HG03097 (cell line): ENCODE measurements at regions not wholly inside any gene's neighbourhood (a gene's known extent, or its start where the extent isn't known, plus 50 kb on each side); places are given as distances from the start of the nearest gene placed in this dataset.

Experiments
- ATAC-seq: cut with Tn5 transposase; IDR thresholded peaks from one replicate; pipeline ENCODE4 v1.9.1; 2021; ENCODE audit not compliant: unreplicated experiment, low FRiP score

- ATAC-seq, result no peak
Observed at GRCh38 chr19:28862238-28862637, 350.7 kb downstream of the UQCRFS1 start.

GRCh38 chr19:28859811-28860210 lies 353.1 kb downstream of the UQCRFS1 start:
- no peak for ATAC-seq

DNA sequence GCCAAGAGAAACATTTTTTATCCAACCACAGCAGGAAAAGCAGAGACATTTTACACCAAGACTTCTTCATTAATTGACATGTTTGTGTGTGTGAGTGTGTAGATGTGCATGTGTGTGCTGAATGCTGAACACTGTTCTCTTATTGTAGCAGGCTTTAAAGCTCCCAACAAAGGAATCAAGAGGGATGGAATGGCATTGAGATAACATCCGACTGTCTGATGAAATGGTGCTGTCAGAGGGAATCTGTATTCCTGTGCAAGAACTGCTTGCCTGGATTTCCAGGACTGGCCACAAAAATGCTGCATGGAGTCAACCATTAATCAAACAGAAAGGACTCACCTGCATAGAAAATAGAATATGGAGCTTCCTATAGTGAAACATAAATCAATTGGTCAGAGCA lies 354.0 kb downstream of the UQCRFS1 start:
- no peak for ATAC-seq

GRCh38 chr19:28857967-28858366 lies 355.0 kb downstream of the UQCRFS1 start:
- no peak for ATAC-seq

DNA sequence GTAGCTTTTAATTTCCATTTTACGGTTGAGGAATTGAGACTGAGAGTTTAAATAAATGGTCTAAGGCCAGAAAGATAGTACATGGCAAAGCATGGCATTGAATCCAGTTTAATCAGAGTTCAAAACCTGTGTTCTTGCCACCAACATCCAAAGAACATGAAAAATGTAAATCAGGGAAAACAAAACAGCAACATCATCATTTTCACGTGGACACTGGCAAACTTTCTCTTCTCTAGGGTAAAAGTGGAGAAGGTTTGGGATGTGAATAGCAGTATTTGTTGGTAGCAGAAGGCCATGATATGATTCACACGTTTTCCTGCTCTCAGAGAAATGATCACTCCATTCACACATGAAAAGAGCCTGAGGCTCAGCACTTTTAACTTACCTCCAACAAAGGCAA lies 357.7 kb downstream of the UQCRFS1 start:
- no peak for ATAC-seq

- ATAC-seq, result no peak
Observed at GRCh38 chr19:28847468-28847867, 365.5 kb downstream of the UQCRFS1 start.

DNA sequence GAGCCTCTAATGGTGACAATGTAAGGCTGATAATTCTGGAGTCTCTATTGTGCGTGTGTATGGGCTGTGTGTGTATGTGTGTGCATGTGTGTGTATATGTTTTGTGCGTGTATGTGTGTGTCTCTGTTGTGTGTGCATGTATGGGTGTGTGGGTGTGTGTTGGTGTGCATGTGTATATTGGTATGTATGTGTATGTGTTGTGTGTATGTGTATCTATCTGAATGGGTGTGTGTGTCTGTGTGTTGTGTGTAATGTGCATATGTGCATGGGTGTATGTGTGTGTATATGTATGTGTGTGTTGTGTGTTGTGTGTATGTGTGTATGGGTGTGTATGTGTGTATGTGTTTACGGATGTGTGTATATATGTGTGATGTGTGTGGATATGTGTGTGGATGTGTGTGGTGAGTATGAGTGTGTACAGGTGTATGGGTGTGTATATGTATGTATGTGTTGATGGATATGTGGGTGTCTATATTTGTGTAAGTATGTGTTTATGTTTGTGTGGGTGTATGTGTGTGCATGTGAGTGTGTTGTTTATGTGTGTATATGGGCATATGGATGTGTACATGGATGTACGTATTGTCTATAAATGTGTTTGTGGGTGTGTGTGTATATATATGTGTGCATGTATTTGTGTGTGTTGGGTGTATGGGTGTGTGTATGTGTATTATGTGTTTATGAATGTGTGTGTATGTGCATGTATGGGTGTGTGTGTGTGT lies 366.7 kb downstream of the UQCRFS1 start:
- no peak for ATAC-seq

- no peak for ATAC-seq
Observed at GRCh38 chr19:28843761-28844492, 369.0 kb downstream of the UQCRFS1 start.

DNA sequence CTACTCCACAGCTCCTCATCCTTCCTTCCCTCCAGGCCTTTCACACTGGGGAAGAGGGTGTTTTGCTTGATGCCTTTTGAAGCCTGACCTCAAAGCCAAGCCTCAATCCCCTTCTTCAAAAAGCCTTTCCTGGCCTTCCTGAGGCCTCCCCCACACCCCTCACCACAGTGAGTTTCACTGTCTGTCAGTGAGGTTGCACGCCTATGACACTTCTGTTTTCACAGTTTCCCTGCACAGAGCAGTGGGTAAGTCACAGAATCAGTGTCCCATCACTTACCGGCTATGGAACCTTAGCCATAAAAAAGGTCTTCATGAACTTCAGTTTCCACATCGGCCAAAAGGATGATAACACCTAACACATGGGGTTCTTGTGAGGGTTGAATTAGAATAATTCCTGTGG lies 371.4 kb downstream of the UQCRFS1 start:
- no peak for ATAC-seq

DNA sequence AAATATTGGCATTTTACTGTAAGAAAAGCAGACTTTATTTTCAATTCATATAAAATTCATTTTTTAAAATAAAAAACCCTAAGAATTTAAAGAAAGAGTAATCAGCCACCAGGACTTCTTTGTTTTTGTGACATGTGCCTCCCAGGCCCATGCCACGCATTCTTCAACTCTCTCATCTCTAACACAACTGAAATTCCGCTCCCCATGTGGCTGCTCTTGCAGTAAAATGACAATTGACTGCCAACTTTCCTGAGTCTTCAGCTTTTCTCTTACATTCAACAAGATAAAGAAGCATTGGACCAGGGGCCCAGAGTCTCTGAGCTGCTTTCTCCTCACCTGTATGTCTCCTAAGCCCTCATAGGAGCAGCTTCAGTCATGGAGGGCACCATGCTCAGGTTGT lies 372.1 kb downstream of the UQCRFS1 start:
- ATAC-seq, result no peak

GRCh38 chr19:28839455-28839854 lies 373.5 kb downstream of the UQCRFS1 start:
- ATAC-seq, result no peak

DNA sequence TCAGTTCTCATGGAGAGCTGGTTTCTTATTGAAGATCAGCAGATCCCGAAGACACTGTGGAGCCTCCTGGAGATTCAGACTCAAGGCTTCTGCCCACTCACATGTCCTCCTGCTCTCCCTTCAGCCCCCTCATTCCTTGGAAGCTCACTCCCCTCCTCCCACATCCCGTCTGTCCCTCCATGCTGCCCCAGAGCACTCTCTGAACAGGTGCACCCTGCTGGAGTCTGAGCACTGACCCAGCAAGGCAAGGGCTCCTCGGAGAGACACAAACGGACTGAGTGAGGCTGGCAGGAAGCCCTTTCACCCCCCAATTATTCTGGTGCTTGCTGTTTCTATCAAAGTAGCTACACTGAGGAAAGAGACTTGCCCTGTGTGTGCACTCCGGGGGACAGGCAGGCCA lies 374.0 kb downstream of the UQCRFS1 start:
- no peak for ATAC-seq

GRCh38 chr19:28836421-28836820 lies 376.5 kb downstream of the UQCRFS1 start:
- ATAC-seq, result no peak

- ATAC-seq, result no peak
Observed at GRCh38 chr19:28834996-28835395, 378.0 kb downstream of the UQCRFS1 start.

DNA sequence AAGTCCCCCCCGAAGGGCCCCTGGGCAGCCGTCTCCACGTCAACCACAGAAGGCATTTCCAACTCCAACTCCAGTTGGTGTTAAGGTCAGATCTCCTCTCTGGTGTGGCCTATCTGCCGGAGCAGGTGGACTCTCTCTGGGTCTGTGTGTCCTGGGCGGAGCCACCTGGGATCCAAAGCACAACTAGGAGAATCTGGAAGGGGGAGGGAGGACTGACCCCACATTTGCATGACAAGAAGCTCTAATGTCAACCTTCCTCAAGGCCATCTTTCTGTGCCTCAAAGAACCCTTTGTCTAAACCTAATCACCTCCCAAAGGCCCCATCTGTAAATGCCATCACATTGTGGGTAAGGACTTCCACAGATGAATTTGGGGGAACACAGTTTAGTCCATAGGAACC lies 381.5 kb downstream of the UQCRFS1 start:
- ATAC-seq, result no peak

- no peak for ATAC-seq
Observed at GRCh38 chr19:28829762-28830161, 383.2 kb downstream of the UQCRFS1 start.

DNA sequence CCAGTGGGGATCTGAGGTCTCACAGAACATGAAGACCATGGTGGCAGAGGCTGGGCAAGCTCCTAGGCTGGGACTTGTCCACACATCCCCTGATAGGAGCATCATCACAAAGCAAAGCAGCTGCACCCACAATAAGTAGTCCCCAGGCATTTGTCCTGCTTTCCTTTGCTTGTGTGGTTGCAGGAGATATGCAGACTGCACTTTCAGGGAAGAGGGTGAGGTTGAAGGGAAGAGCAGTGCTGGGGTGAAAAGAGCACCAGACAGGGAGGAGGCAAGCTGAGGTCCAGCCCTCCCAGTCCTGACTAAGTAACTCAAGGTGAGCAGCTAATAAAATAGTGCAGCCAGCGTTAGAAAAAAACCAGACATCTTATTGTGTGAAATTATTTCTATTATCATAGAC lies 383.6 kb downstream of the UQCRFS1 start:
- no peak for ATAC-seq

DNA sequence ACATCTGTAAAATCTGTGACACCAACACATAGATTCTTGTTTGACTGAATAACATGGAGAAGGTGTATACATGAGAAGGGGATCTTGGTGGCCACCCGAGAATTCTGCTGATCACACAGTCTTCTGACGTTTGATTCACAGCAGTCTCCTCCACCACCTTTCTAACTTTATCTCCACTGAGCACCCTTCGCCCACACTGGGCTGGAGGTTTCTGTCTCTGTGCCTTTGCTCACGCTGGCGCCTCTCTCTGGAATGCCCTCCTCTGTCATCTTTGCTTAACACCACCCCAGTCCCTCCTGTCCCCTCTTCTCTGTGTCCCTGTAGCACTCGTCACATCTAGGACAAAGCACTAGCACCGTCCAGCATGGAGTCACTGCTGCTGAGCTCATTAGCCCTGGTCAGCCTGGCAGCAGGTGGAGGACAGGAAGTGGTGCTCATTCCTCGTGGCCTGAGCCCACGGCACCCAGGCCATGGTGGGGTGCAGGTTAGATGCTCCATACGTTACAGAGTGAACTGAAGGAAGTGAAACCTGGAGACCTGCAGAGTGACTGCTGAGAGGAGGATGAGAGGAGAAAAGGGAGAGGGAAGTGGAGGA lies 384.6 kb downstream of the UQCRFS1 start:
- ATAC-seq, result no peak

GRCh38 chr19:28827382-28827781 lies 385.6 kb downstream of the UQCRFS1 start:
- no peak for ATAC-seq

- ATAC-seq, result no peak
Observed at GRCh38 chr19:28823338-28823961, 389.5 kb downstream of the UQCRFS1 start.

- no peak for ATAC-seq
Observed at GRCh38 chr19:28820289-28820688, 392.7 kb downstream of the UQCRFS1 start.
